ENCODE measurements at regions not wholly inside any gene's neighbourhood (a gene's known extent, or its start where the extent isn't known, plus 50 kb on each side); places are given as distances from the start of the nearest gene placed in this dataset.

GRCh38 chr18:51385270-51385669 lies 187.8 kb upstream of the MEX3C start:
- Histone ChIP-seq H2BK120ac (ENCODE audit: low read depth, low read length, poor library complexity, severe bottlenecking) (no peak overlapping the region), H2AFZ (ENCODE audit: low read length) (no peak overlapping the region), H3K18ac (ENCODE audit: insufficient read length, low read depth, low read length) (no peak overlapping the region), H3K27me3 (ENCODE audit: insufficient read depth, low read length) (no peaks in the 10 kb centered on the region; the same call in 1 of the 2 replicates), H3K9me3 (ENCODE audit: control insufficient read depth, low read depth, low read length) (peaks cover 10% of the 10 kb centered on the region), H4K20me1 (ENCODE audit: control insufficient read depth, insufficient read depth, insufficient read length) (no peaks in the 10 kb centered on the region), H3K79me1 (ENCODE audit: insufficient read depth, low read depth, low read length, poor library complexity, severe bottlenecking) (no peaks in the 10 kb centered on the region), H3T11ph (ENCODE audit: low read length) (no peak overlapping the region), H3K14ac (ENCODE audit: insufficient read depth, low read length) (no peak overlapping the region), H3K4ac (ENCODE audit: low read depth, low read length) (no peak overlapping the region), H3K23ac (ENCODE audit: insufficient read length, low read depth, low read length) (no peak overlapping the region), H3K9ac (ENCODE audit: extremely low read depth, insufficient read length, low read length) (no peak overlapping the region), H3K4me2 (ENCODE audit: insufficient read depth, insufficient read length, low read length) (no peak overlapping the region), H3K56ac (ENCODE audit: insufficient read length, low read depth, low read length) (no peak overlapping the region), H3K79me2 (ENCODE audit: insufficient read depth, low read length) (no peaks in the 10 kb centered on the region), H4K91ac (ENCODE audit: insufficient read length, low read depth, low read length) (no peak overlapping the region), H2BK15ac (ENCODE audit: low read depth, low read length) (no peak overlapping the region), H3K4me1 (ENCODE audit: insufficient read depth, low read length) (no peaks in the 10 kb centered on the region), H2BK20ac (ENCODE audit: low read depth, low read length, poor library complexity, severe bottlenecking) (no peak overlapping the region), H2AK5ac (ENCODE audit: insufficient read length, low read length) (no peak overlapping the region), H4K8ac (replicated peaks; ENCODE audit: insufficient read length, low read depth, low read length) (no peak overlapping the region), H2BK12ac (ENCODE audit: insufficient read length, low read depth, low read length) (no peak overlapping the region), H2BK5ac (ENCODE audit: insufficient read length, low read length) (no peak overlapping the region), H4K5ac (ENCODE audit: insufficient read length, low read depth, low read length) (no peak overlapping the region), H3K23me2 (ENCODE audit: insufficient read length, low read depth, low read length, poor library complexity, severe bottlenecking) (no peaks in the 10 kb centered on the region), H3K27ac (ENCODE audit: insufficient read length, low read depth, low read length) (no peak overlapping the region)
- Mint-ChIP-seq H3K36me3 (ENCODE audit: insufficient read depth in 1 of 3, low read depth in 3 of 3) (peaks cover 0 to 7% (median 0%) of the 10 kb centered on the region in 3 experiments; a peak in 2 of 7 replicates), H3K9me3 (peaks cover 0 to 4% of the 10 kb centered on the region in 2 experiments; a peak in 2 of 5 replicates), H3K27me3 (ENCODE audit: low read depth) (no peaks in the 10 kb centered on the region), H3K4me3 (no peak overlapping the region), H3K4me1 (peaks cover 10 to 12% of the 10 kb centered on the region in 2 experiments), H3K27ac (no peak overlapping the region)
- WGBS (ENCODE audit: extremely low coverage, insufficient read length, low lambda C conversion rate), result no CpG with 5 or more reads among the region's 2 CpGs
- no peak for DNase-seq
- TF ChIP-seq CTCF (conservative IDR thresholded peaks at IDR 0.05), result no peak
